Mucosa of descending colon (tissue), 3 donors: ENCODE measurements at regions not wholly inside any gene's neighbourhood (a gene's known extent, or its start where the extent isn't known, plus 50 kb on each side); places are given as distances from the start of the nearest gene placed in this dataset.

Source experiments
- ATAC-seq: fragments of 200-7000 bp; cut with Tn5 transposase; one replicate; pipeline ENCODE4 v1.9.1; 2020; ENCODE audit warnings: mild to moderate bottlenecking, moderate library complexity
- DNase-seq, 3 donors: peaks; one replicate each; pipeline ENCODE4 v3.0.0-alpha.2; 2020
- H3K36me3 ChIP-seq: fragments of 200-600 bp; one replicate; pipeline ENCODE4 v1.8.0; 2021; ENCODE audit warnings: low read depth, mild to moderate bottlenecking
- H3K4me1 ChIP-seq: fragments of 200-600 bp; one replicate; pipeline ENCODE4 v1.8.0; 2021; ENCODE audit warnings: low read depth, mild to moderate bottlenecking
- H3K4me3 ChIP-seq: fragments of 200-600 bp; one replicate; pipeline ENCODE4 v1.8.0; 2021; ENCODE audit warnings: mild to moderate bottlenecking
- H3K9me3 ChIP-seq: fragments of 200-600 bp; one replicate; pipeline ENCODE4 v1.8.0; 2021; ENCODE audit warnings: mild to moderate bottlenecking
- intact Hi-C, 2 donors: fragments of 100-400 bp; cut with DNase I in 1 of 2; cut with micrococcal nuclease in 1 of 2; formaldehyde crosslinking; loops; one replicate each; pipeline versions ENCODE4 v1.11.0 to v1.11.1; 2022; cut with DNase I, micrococcal nuclease
- TF ChIP-seq, protein P1 (sequence below): fragments of 200-600 bp; IDR thresholded peaks from one replicate; pipeline ENCODE4 v1.8.0; 2022; ENCODE audit warnings: antibody characterized with exemption, mild to moderate bottlenecking
- donor health status: DM: no; HTN: no; CAD: no; lungs with moderate emphysema.
- donor health status: DM: no; HTN: no; CAD: no.
- donor health status: DM: no; HTN: yes; CAD: no.

GRCh38 chr1:87786229-87786628 is 457.5 kb downstream of the LMO4 start:
- Histone ChIP-seq H3K4me3 (no peak overlapping the region), H3K4me1 (no peaks in the 10 kb centered on the region), H3K36me3 (no peaks in the 10 kb centered on the region), H3K9me3 (no peaks in the 10 kb centered on the region)
- TF ChIP-seq, protein P1, sequence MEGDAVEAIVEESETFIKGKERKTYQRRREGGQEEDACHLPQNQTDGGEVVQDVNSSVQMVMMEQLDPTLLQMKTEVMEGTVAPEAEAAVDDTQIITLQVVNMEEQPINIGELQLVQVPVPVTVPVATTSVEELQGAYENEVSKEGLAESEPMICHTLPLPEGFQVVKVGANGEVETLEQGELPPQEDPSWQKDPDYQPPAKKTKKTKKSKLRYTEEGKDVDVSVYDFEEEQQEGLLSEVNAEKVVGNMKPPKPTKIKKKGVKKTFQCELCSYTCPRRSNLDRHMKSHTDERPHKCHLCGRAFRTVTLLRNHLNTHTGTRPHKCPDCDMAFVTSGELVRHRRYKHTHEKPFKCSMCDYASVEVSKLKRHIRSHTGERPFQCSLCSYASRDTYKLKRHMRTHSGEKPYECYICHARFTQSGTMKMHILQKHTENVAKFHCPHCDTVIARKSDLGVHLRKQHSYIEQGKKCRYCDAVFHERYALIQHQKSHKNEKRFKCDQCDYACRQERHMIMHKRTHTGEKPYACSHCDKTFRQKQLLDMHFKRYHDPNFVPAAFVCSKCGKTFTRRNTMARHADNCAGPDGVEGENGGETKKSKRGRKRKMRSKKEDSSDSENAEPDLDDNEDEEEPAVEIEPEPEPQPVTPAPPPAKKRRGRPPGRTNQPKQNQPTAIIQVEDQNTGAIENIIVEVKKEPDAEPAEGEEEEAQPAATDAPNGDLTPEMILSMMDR: no peak
- no peak for ATAC-seq
- intact Hi-C loops: no loop called here
- no peak for DNase-seq

- Histone ChIP-seq H3K9me3 (no peaks in the 10 kb centered on the region), H3K4me3 (no peak overlapping the region), H3K36me3 (no peaks in the 10 kb centered on the region), H3K4me1 (no peaks in the 10 kb centered on the region)
- ATAC-seq: no peak
- no peak for DNase-seq
- TF ChIP-seq, protein P1: no peak
- intact Hi-C loops: no loop called here
Observed at GRCh38 chr1:87786861-87787545, 458.3 kb downstream of the LMO4 start.

DNA sequence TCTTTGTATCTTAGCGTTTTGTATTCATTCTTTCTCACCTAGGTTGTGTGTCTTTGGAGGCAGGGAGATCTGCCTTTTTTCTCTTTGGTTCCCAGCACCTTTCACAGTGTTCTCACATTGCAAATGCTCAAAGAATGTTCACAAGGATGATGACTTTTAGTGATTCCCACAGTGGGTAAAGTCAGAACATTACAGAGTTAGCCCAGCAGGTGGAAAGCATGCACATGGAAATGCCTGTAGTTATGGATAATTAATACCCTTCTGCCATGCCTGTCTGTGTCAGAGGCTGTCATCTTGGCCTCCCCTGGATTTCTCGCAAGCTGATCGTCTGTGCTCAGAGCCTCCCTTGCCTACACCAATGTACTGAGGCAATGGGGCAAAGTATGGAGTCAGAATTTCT is 458.9 kb downstream of the LMO4 start:
- intact Hi-C loops: no loop called here
- DNase-seq (no peak), ATAC-seq (no peak)
- H3K4me1 ChIP-seq: no peaks in the 10 kb centered on the region
- H3K4me3 ChIP-seq: no peak overlapping the region
- H3K9me3 ChIP-seq: no peaks in the 10 kb centered on the region
- no peaks in the 10 kb centered on the region for H3K36me3 ChIP-seq
- TF ChIP-seq, protein P1: no peak

DNA sequence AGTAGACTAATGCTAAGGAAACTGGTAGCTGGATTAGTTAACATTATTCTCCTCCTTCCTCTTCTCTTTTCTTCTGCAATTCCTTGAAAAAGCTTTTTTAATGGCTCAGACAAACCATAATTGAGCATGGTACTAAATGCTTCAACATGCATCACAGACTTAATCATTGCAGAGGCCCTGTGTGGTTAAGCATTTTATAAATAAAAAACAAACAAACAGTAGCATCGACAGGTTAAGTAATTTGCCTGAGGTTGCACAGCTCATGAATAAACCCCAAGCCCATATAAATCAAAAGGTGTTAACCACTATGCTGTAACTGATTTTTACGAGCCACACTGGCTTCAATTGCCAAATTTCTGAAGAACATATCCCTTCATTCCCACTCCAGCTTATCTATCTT is 462.1 kb downstream of the LMO4 start:
- TF ChIP-seq, protein P1: no peak
- no peaks in the 10 kb centered on the region for H3K36me3 ChIP-seq
- H3K9me3 ChIP-seq: no peaks in the 10 kb centered on the region
- intact Hi-C loops: no loop called here
- ATAC-seq (no peak), DNase-seq (no peak)
- peaks cover under 1% of the 10 kb centered on the region for H3K4me1 ChIP-seq
- H3K4me3 ChIP-seq: no peak overlapping the region

DNA sequence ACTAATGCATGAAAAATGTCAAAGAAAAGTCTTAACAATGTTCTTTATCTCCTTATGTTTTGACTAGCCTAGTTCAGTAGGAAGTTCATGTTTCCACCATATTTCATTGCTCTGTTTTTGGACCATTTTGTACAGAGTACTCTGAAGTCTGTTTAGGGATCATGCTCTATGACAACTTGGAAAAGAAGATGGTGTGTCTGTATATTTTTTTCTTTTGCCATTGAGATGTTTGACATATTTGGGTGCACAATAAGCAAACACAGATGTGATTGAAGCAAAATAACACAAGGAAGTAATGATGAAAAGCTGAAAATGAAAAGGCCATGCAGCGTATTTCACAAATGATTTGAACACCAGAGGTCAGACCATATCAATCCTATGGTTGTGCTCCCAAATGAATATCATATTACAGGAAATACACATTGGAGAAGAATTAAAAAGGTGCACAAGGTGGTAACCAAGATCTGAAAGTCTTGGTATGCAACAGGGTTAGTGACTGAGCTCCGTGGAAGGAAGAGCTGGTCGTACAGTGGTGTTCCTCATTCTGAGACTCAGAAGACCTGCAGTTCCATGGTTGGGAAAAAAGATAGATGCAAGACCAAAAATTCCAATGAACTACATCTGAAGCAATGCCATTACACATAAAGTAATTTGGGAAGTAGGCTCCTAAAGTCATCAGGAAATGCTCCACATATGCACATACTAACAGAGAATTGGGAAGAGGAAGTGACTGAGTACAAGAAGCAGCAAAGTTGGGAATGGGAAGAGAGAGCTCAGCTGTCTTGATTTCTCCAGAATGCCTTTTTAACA is 463.5 kb downstream of the LMO4 start:
- ATAC-seq: no peak
- no peaks in the 10 kb centered on the region for H3K36me3 ChIP-seq
- intact Hi-C loops: no loop called here
- H3K9me3 ChIP-seq: no peaks in the 10 kb centered on the region
- no peak for DNase-seq
- no peak overlapping the region for H3K4me3 ChIP-seq
- TF ChIP-seq, protein P1: no peak
- H3K4me1 ChIP-seq: peaks cover 10% of the 10 kb centered on the region
